Stimulated activated CD4-positive, alpha-beta T cell treated with anti-CD3 and anti-CD28 coated beads, Interleukin-15, amount 100 ng/mL, for 48 hours (primary cell): ENCODE measurements at regions not wholly inside any gene's neighbourhood (a gene's known extent, or its start where the extent isn't known, plus 50 kb on each side); places are given as distances from the start of the nearest gene placed in this dataset.

ENCODE experiments used
- DNase-seq, 2 donors: peaks; one replicate each; pipeline ENCODE4 v3.0.0-alpha.2; 2020; ENCODE audit warnings: low read depth in 2 of 2

GRCh38 chr3:168461793-168462192, 366.1 kb upstream of the GOLIM4 start:
- no peak for DNase-seq

- DNase-seq, result no peak
These were observed 363.6 kb upstream of the GOLIM4 start for GRCh38 chr3:168459226-168459784.

GRCh38 chr3:168457954-168458539, 362.3 kb upstream of the GOLIM4 start:
- no peak for DNase-seq

GRCh38 chr3:168455814-168456213, 360.1 kb upstream of the GOLIM4 start:
- no peak for DNase-seq

- no peak for DNase-seq
These were observed 357.9 kb upstream of the GOLIM4 start for GRCh38 chr3:168453623-168454022.

- no peak for DNase-seq
These were observed 348.2 kb upstream of the GOLIM4 start for GRCh38 chr3:168443965-168444364.

GRCh38 chr3:168442502-168442901, 346.8 kb upstream of the GOLIM4 start:
- DNase-seq, result no peak

- DNase-seq, result no peak
These were observed 340.6 kb upstream of the GOLIM4 start for GRCh38 chr3:168436245-168436724.

GRCh38 chr3:168431491-168431890, 335.8 kb upstream of the GOLIM4 start:
- DNase-seq, result no peak

- no peak for DNase-seq
These were observed 332.2 kb upstream of the GOLIM4 start for GRCh38 chr3:168427835-168428475.

GRCh38 chr3:168427156-168427555, 331.4 kb upstream of the GOLIM4 start:
- DNase-seq, result no peak

- no peak for DNase-seq
These were observed 330.3 kb upstream of the GOLIM4 start for GRCh38 chr3:168425936-168426595.

GRCh38 chr3:168424059-168424734, 328.5 kb upstream of the GOLIM4 start:
- DNase-seq, result no peak

- DNase-seq, result no peak
These were observed 327.1 kb upstream of the GOLIM4 start for GRCh38 chr3:168422843-168423242.

- DNase-seq, result no peak
These were observed 323.4 kb upstream of the GOLIM4 start for GRCh38 chr3:168419091-168419490.

GRCh38 chr3:168417016-168417415, 321.3 kb upstream of the GOLIM4 start:
- no peak for DNase-seq

- DNase-seq, result no peak
These were observed 320.7 kb upstream of the GOLIM4 start for GRCh38 chr3:168416446-168416845.

GRCh38 chr3:168414149-168414548, 318.4 kb upstream of the GOLIM4 start:
- no peak for DNase-seq

GRCh38 chr3:168407381-168407780, 311.7 kb upstream of the GOLIM4 start:
- DNase-seq, result no peak

GRCh38 chr3:168405288-168405687, 309.6 kb upstream of the GOLIM4 start:
- DNase-seq, result no peak

- no peak for DNase-seq
These were observed 302.8 kb upstream of the GOLIM4 start for GRCh38 chr3:168398371-168399025.

- DNase-seq, result no peak
These were observed 301.1 kb upstream of the GOLIM4 start for GRCh38 chr3:168396861-168397260.
